Stimulated activated CD4-positive, alpha-beta T cell treated with anti-CD3 and anti-CD28 coated beads, Interleukin-4, amount 100 ng/mL, for 1 hour (primary cell): ENCODE measurements at regions not wholly inside any gene's neighbourhood (a gene's known extent, or its start where the extent isn't known, plus 50 kb on each side); places are given as distances from the start of the nearest gene placed in this dataset.

Source experiments
- DNase-seq: peaks from one replicate; pipeline ENCODE4 v3.0.0-alpha.2; 2020

DNA sequence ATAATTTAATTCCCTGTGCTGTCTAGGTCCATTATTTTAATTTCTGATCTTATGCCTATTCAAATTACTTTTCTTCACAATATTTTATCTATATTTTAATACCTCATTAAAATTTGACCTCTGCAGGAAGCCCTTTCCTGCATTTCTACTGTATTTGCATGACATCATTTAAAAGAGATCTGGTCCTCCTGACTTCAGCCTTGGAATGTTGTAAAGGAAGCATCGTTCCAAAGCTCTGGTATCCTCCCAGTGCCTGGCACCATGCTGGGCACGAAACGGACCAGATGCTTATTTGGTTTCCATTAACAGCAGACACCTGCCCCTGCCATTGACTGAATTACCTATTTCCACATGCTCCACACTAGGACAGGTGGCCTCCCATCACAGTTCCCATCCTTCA is 247.5 kb downstream of the KLF6 start:
- DNase-seq = no peak

DNA sequence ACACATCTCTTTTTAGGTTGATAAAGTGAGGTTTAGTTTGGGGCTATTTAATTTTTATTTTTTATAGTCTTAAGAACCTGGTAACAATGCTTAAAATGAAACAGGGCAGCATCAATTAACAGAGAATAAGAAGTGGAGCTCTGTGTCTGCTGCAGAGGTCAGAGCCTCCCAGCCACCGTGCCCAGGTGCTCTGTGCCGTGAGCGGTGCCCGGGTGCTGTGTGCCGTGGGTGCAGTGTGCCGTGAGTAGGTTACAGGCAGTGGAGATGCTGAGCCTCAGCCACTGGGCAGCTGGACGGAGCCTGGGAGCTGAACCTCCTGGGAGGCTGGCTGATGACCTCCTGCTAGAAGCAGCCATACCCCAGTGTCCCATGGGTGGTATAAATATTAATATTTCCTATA is 250.0 kb downstream of the KLF6 start:
- DNase-seq = no peak

DNA sequence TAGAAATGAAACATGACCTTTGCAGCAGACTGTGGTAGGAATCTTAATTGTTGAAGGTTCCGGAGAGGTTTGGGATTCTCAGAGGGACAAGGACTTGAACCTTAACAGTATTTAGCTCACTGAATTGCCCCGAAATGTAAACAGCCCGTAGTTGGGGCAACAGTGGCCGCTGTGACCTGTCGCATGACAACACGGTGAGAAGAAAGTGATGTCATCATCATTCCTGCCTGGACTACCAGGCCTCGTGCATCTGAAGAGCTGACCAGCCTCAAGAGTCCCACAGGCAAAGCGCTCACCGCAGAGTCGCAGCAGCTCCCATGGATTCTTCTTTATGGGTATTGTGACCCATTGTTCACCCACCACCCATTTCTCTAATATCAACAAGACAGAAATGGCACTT is 250.6 kb downstream of the KLF6 start:
- DNase-seq = no peak

- no peak for DNase-seq
Observed at GRCh38 chr10:3533296-3533695, 251.7 kb downstream of the KLF6 start.

DNA sequence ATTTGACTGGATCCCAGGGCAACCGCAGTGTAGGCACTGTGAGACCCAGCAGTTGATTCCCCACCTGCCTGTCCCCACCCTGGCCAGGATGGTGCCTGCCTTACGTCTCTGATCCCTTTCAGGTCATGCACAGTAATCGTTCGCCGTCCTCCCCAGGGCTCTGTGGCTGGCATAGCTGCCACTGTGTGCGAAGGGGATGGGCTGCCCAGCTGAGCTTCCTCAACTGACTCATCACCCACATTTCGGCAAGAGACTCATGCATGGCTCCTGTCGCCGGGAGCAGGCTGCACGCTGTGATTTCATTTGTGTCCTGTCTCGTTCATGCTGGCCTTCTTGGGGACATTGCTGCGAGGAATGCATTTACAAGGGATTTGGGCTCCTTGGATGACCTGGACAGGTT is 252.4 kb downstream of the KLF6 start:
- DNase-seq = no peak

- no peak for DNase-seq
Observed at GRCh38 chr10:3531670-3532069, 253.3 kb downstream of the KLF6 start.

GRCh38 chr10:3530783-3531645 is 254.0 kb downstream of the KLF6 start:
- DNase-seq = no peak

DNA sequence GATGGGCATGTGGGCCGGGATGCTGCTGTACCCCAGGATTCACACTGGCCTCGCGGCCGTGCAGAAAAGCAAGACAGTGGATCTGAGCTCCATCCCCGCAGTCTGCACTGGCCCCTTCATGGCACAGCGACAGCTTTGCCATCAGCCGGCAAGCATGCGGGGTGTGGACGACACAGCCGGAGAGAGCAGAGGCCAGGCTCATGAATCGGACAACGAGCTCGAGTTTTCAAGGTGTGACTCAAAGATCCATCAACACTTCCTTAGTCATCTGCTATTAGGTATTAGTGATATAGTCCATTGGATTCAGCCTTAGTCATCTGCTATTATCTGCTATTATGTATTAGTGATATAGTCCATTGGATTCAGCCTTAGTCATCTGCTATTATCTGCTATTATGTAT is 254.7 kb downstream of the KLF6 start:
- no peak for DNase-seq

DNA sequence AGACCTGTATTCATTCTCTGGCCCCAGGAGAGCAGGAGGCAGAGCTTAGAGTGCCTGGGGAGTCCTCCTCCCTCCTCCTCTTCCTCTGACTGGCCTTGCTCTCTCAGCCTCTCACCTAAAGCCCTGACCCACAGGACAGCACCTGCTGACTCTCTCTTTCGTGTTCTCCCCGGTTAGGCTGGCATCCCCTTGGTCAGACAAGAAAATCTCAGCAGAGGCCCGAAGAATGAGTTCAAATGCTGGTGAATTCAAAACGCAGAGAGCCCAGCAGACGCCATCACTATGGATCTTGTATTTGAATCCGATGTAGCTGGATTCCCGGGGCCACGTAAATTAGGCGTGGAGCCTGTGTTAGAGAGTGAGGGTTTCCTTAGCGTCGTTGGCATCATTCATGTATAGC is 255.3 kb downstream of the KLF6 start:
- no peak for DNase-seq

GRCh38 chr10:3528823-3529403 is 256.1 kb downstream of the KLF6 start:
- DNase-seq = no peak

DNA sequence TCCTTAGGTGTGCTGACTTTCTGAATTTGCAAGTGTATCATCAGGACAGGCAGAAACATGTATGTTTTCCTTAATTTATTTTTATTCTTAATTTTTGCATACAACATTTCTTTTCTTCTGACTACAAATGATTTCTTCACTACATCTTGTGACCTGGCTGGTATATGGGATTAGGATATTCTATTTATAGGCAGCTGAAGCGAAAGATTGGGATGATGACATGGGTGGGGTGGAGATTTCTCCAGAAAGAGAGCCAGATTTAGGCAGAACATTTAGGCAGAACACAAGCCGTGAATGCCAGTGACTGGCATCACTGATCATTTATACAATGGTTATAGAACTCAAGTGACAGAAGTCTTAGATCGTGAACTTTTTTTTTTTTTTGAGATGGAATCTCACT is 256.7 kb downstream of the KLF6 start:
- no peak for DNase-seq

- DNase-seq = no peak
Observed at GRCh38 chr10:3527869-3528268, 257.1 kb downstream of the KLF6 start.

GRCh38 chr10:3526727-3527501 is 258.1 kb downstream of the KLF6 start:
- no peak for DNase-seq

DNA sequence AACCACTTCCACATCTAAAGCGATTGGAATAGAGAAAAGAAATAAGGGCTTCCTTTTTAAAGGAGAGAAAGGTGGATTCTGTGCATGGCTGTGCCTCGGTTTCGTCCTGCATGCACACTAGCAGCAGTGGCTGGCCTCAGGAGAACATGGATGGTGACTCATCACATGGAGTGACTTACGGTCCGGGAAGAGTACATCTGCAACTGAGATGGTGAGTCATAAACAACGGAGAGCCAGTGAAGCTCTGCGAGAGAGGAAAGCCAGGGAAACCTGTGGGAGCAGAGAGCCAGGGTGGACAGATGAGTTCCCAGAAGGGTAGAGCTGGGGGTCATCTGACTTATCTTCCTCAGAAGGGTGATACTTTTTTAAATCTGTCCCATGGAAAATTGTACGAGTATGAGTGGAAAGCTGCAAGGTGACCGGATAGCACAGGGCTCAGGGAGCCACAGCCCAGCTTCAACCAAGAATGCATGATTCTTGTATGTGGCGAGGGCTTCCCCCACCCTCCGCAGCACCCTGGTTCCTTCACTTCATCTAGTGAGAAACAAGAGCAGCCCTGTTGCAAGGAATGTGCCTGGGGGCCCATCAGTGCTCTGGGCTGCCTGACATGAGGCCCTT is 259.1 kb downstream of the KLF6 start:
- no peak for DNase-seq

DNA sequence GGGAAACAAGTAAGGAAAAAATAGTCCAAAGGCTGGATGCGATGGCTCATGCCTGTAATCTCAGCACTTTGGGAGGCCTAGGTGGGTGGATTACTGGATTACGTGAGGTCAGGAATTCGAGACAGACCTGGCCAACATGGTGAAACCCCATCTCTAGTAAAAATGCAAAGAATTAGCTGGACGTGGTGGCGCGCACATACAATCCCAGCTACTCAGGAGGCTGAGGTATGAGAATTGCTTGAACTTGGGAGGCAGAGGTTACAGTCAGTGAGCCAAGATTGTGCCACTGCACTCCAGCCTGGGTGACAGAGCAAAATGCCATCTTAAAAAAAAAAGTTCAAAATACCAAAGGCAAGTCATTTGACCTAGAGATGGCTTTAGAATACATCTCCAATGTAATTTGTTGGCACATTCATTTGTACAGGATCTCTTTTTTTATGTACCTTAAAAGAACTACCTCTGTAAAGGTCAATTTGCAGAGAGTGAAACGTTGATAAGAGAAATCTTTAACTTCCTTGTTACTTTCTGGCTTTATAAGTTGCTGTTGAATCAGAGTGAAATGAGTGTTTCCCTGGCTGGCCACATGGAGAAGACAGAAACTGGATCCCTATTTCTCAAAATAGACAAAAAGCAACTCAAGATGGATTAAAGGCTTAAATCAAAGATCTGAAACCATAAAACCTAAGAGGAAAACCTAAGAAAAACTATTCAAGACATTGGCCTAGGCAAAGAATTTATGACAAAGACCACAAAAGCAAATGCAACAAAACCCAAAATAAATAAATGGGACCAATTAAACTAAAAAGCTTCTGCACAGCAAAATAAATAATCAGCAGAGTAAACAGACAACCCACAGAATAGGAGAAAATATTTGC is 260.7 kb downstream of the KLF6 start:
- no peak for DNase-seq

DNA sequence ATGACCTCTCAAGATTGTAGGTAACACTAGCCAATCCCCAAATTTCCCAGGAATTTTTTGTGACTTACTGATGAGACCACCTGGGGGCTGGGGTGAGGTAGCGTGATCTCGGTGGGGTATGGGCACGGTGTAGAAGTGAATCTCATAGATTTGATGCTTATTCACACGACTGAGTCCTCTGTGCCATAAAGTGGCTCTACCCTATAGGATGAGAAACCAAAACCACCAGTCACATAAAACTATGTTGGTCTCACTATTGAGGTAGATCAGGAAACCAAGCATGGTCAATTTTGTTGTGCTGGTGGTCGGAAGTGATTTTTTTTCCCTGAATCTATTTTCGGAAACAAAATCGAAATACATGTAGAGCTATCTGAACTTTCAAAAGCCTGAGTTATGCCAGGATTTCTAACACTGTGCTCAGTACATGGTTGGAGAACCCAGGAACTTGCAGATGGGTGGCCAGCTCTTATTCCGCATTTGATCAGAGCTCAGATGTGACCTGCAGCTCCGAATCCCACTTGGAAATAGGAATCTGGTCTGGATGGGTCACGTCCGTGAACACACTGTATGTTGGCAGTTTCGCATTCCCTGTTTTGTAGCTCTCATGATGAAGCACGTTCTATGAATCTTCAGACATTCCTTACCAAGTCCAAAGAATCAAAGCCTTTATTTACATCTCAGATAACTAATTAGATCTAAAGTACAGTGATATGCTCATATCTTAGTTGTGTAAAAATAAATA is 261.5 kb downstream of the KLF6 start:
- no peak for DNase-seq

DNA sequence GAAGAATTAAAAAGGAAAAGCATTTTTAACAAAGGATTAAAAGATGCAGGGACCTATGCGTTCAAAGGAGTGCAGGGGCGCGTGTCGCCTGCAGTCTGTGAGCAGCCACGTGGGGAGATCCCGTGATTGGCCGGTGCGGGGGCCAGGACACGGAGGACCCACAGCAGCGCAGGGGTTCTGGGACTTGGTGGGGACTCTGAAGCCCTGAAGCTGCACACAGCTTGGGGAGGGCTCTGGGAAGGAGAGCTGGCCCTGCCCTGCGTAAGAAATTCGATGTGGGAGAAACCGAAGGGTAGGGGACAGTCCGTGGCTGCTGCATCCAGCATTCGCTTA is 268.1 kb downstream of the KLF6 start:
- no peak for DNase-seq

GRCh38 chr10:3516234-3516922 is 268.6 kb downstream of the KLF6 start:
- no peak for DNase-seq

DNA sequence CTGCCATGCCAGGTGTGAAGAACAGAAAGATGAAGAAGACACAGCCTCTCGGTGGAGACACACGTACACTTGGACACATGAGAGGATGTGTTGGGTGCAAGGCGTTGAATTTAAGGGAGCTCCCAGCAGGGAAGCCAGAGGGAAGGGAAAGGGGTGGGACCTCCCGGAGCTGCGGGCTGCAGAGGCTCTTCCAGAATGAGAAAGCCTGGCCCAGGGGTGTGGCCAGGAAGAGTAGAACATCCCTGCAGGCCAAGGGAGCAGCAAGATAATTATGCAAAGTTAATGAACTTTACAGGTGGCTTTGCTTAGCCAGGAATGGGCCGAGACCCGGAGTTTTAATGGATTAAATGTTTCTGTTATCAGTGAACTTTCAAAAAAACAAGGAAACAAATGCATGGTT is 270.3 kb downstream of the KLF6 start:
- no peak for DNase-seq

DNA sequence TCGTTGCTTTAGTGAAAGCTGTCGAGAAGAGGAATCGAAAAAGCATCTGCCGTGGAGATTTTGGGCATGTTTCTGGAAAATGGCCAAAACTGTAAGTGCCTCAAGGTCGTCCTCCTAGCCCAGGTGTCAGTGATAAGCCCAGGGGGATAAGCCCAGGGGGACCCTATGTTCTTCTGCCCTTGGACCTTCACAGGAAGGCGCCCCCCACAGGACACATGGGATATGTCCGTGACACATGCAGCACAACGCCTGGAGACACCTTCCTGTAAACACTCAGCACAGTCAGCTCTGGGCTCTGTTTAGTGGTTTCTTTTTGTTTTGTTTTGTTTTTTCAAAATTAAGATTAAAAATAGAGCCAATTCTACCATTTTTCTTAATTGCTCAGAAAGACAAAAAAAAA is 272.7 kb downstream of the KLF6 start:
- DNase-seq = no peak

GRCh38 chr10:3511483-3511882 is 273.5 kb downstream of the KLF6 start:
- DNase-seq = no peak
